Calu3 (cell line): ENCODE measurements at regions not wholly inside any gene's neighbourhood (a gene's known extent, or its start where the extent isn't known, plus 50 kb on each side); places are given as distances from the start of the nearest gene placed in this dataset.

Source experiments
- BruUV-seq: library from RNA; stranded (reverse); fragments of 400-500 nt; replicated peaks from 2 replicates; lab custom pipeline; 2021; lab: Mats Ljungman, UMichigan
- CTCF ChIA-PET: fragments of 300-600 bp; sonication (Branson Sonifier 250); formaldehyde crosslinking; loops from one replicate; lab custom pipeline; 2022; ENCODE audit warnings: antibody characterized with exemption; lab: Charles Lee
- DNase-seq: peaks from one replicate; pipeline ENCODE4 v3.0.0; 2022
- H3K27ac Mint-ChIP-seq: one replicate; pipeline ENCODE4 v1.8.0; 2022; ENCODE audit warnings: mixed read lengths; ENCODE audit not compliant: unreplicated experiment
- H3K27me3 Mint-ChIP-seq: one replicate; pipeline ENCODE4 v1.8.0; 2022; ENCODE audit warnings: mixed read lengths; ENCODE audit not compliant: unreplicated experiment
- H3K36me3 Mint-ChIP-seq: one replicate; pipeline ENCODE4 v1.8.0; 2022; ENCODE audit warnings: mild to moderate bottlenecking, moderate library complexity, mixed read lengths; ENCODE audit not compliant: insufficient read depth, unreplicated experiment
- H3K4me1 Mint-ChIP-seq: one replicate; pipeline ENCODE4 v1.8.0; 2022; ENCODE audit warnings: mild to moderate bottlenecking, low read depth, mixed read lengths; ENCODE audit not compliant: unreplicated experiment
- H3K4me3 Mint-ChIP-seq: one replicate; pipeline ENCODE4 v1.8.0; 2022; ENCODE audit warnings: mild to moderate bottlenecking, low read depth, moderate library complexity, mixed read lengths; ENCODE audit not compliant: unreplicated experiment
- H3K9me3 Mint-ChIP-seq: one replicate; pipeline ENCODE4 v1.8.0; 2022; ENCODE audit warnings: low read depth, mixed read lengths; ENCODE audit not compliant: unreplicated experiment
- CTCF ChIP-seq: fragments of 200-600 bp; IDR thresholded peaks from one replicate; pipeline ENCODE4 v1.8.0; 2022; ENCODE audit warnings: antibody characterized with exemption; ENCODE audit not compliant: unreplicated experiment
- intact Hi-C: fragments of 100-400 bp; cut with micrococcal nuclease; formaldehyde crosslinking; loops from one replicate; pipeline ENCODE4 v1.10.0; 2022; ENCODE audit not compliant: unreplicated experiment

- Mint-ChIP-seq H3K4me3 (no peak overlapping the region), H3K36me3 (no peaks in the 10 kb centered on the region), H3K4me1 (no peaks in the 10 kb centered on the region), H3K27ac (no peak overlapping the region), H3K27me3 (peaks cover 4% of the 10 kb centered on the region), H3K9me3 (no peaks in the 10 kb centered on the region)
- intact Hi-C loops, result no loop called here
- TF ChIP-seq CTCF, result no peak
- CTCF ChIA-PET, result no interaction called here
- BruUV-seq, result no TSS peak
- no peak for DNase-seq
These were observed 102.1 kb upstream of the C1QTNF9B start for GRCh38 chr13:23999424-23999823.

- CTCF ChIA-PET, result no interaction called here
These were observed 105.0 kb upstream of the C1QTNF9B start for GRCh38 chr13:24002206-24002815.

GRCh38 chr13:24004142-24004899 lies 107.0 kb upstream of the C1QTNF9B start:
- Mint-ChIP-seq H3K4me3 (no peak overlapping the region), H3K27me3 (no peaks in the 10 kb centered on the region), H3K27ac (no peak overlapping the region), H3K9me3 (no peaks in the 10 kb centered on the region), H3K36me3 (no peaks in the 10 kb centered on the region), H3K4me1 (peaks cover 20% of the 10 kb centered on the region)
- BruUV-seq, result no TSS peak
- DNase-seq, result no peak
- intact Hi-C loops, result no loop called here
- no peak for TF ChIP-seq CTCF
- CTCF ChIA-PET, result interaction anchor here (0.7 kb wide), 1 partner anchor 199 kb away, joined by 3 read pairs; no protein-coding TSS in a partner anchor

More at GRCh38 chr13:24002206-24002815, 105.0 kb upstream of the C1QTNF9B start:
- H3K36me3 Mint-ChIP-seq, result no peaks in the 10 kb centered on the region
- intact Hi-C loops, result no loop called here
- no peaks in the 10 kb centered on the region for H3K9me3 Mint-ChIP-seq
- H3K27me3 Mint-ChIP-seq, result no peaks in the 10 kb centered on the region
- H3K27ac Mint-ChIP-seq, result no peak overlapping the region
- no peak overlapping the region for H3K4me3 Mint-ChIP-seq
- no peak for DNase-seq
- TF ChIP-seq CTCF, result no peak
- peaks cover 12% of the 10 kb centered on the region for H3K4me1 Mint-ChIP-seq
- no TSS peak for BruUV-seq

- no peak overlapping the region for H3K4me3 Mint-ChIP-seq
- intact Hi-C loops, result no loop called here
- no TSS peak for BruUV-seq
These were observed 107.7 kb upstream of the C1QTNF9B start for GRCh38 chr13:24004971-24005370.

More at GRCh38 chr13:24004971-24005370, 107.7 kb upstream of the C1QTNF9B start:
- H3K27ac Mint-ChIP-seq, result no peak overlapping the region
- CTCF ChIA-PET, result interaction anchor here (0.7 kb wide), 1 partner anchor 199 kb away, joined by 3 read pairs; no protein-coding TSS in a partner anchor
- H3K9me3 Mint-ChIP-seq, result no peaks in the 10 kb centered on the region
- no peaks in the 10 kb centered on the region for H3K27me3 Mint-ChIP-seq
- TF ChIP-seq CTCF, result no peak
- DNase-seq, result no peak
- no peaks in the 10 kb centered on the region for H3K36me3 Mint-ChIP-seq
- peaks cover 20% of the 10 kb centered on the region for H3K4me1 Mint-ChIP-seq
